ENCODE measurements at regions not wholly inside any gene's neighbourhood (a gene's known extent, or its start where the extent isn't known, plus 50 kb on each side); places are given as distances from the start of the nearest gene placed in this dataset.
A peak's percentile ranks its signal among the peaks of the same experiment; 100 is the strongest.

DNA sequence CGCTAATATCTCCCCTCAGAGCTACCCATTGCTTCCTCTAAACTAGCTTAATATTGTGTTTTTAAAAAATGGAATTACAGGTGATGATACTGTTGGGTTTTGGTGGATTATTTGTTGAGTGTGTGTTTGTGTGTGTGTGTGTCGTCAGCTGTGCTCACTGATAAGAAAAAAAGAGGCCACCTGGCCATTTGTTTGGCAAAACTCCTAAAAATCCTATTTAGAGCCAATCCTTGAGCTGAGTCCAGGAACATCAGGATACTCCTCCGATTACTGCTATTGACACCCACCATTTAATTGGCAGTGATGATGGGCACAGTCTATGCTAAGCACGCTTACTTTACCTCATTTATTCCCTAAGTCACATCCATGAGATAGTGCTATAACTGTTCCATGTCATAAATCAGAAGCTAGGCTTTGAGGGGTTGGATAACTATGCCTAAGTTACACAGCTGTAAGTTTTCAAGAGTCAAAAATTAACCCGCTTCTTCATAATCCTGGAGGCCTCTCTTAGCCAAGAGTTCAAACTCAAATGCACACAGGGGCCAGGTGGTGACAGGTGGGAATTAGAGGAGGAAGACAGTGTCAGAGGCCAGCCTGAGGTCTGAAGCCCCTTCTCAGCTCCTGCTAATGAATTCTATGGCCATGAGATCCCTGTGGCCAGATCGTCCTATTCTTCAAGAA is 1026.6 kb upstream of the TMEM132C start:
- DNase-seq: no peak

DNA sequence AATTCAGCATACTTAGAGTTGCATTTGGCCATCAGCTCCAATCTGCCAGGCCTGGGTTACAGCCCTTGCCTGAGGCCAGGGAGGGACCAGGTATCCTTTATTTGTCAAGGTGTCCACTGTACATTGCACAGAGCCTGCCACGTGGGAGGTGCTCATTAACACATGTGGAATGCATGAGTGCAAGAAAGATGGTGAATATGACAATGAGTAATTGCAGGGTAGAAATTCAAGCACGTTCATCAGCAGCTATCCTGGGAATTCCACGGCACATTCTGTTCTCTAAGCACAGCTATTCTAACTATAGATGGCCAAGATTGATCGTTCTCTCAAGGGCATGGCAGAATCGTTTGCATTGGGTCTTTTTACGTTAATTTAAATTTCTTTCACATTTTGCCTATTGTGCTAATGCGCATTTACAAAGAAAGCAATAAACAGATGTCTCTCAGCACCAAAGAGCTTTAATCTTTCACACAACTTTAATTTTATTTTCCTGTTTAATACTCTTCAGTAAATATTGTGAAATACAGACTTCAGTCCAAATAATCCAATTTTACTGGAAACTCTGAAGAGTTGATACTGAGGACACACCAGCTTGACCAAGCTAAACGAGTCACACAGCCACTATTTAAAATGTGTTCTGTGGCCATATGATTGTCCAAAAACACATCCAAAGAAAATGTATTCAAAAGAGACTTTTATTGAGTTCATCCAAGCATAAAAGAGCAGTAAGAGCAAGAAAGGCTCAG is 1025.7 kb upstream of the TMEM132C start:
- peak; percentile 19 for DNase-seq

DNA sequence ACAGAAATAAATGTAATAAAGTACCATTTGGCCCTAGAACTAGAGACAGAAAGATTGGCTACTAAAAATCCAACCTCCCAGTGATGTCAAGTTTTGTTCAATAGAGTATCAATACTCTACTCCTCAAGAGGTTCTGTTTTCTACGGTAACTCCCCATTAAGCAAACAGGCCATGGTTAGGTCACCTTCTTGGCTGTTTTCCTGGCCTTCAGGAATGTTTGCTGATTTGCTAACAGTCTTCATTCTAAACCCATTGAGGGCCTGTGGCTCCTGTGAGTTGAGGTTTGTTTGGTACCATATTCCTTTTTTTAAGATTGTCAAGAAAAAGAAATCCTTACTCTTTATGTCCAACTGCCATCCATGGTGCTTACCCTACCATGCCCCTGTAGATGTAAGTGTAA is 1022.0 kb upstream of the TMEM132C start:
- no peak for DNase-seq

DNA sequence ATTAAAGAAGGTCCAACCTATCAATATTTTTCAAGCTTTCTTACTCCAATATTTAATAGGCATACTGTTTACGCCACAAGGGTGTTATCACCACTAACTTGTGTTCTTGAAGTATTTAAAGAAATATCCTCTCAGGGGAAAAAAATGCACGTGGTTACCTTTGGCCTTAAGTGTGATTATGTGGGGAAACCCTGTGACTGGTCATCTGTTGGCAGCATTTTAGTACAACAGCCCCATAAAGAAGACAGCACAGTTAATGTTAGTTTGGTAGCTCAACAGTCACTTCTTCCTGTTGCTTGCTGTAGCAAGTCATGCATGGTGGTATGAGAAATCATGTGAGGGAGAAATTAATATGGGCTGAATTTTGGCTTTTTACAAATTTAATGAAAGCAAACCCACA is 1021.5 kb upstream of the TMEM132C start:
- DNase-seq: no peak

DNA sequence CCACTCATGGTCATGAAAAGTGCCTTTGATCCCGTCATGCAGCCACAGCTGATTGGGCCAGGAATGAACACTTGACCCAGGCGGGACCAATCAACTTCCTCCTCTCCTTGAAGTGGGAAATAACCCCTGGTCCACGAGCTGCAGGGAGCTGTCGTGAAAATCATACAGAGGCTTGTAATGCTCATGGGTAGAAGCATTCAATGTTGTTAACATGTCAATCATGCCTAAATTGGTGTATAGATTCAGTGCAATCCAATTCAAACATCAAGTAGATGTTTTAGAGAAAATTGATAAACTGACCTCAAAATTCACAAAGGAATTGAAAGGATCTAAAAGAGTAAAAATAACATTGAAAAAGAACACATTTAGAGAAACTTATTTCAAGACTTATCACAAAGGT is 1019.0 kb upstream of the TMEM132C start:
- DNase-seq: no peak

- DNase-seq: no peak
These were observed 1017.5 kb upstream of the TMEM132C start for GRCh38 chr12:127249428-127249827.

GRCh38 chr12:127253797-127254327 is 1013.1 kb upstream of the TMEM132C start:
- DNase-seq: no peak

GRCh38 chr12:127254420-127254955 is 1012.5 kb upstream of the TMEM132C start:
- no peak for DNase-seq

DNA sequence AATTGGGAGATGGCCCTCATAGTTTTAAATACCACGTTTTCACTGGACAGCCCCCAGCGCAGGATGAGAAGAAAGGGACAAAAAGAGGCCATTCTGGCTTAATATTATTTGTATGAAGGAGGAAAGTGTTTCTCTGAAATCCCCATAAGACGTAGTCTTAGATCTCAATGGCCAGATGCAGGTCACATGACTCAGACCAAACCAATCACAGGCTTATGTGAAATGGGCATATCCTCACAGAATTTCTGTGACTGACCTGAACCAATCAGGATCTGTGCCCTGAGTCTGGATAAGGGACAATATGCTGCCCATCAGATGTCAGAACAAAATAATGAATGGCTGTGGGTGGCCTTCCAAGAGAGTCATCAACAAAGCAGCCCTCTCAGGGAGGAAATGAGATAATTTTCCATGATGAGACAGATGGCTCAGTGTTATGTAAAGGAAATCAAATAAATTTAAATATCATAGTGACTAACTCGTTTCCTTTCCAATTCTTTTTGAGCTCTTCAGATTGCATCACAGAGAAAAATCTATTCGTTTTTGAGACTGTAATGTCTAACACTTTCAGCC is 1009.5 kb upstream of the TMEM132C start:
- no peak for DNase-seq

GRCh38 chr12:127260531-127260930 is 1006.4 kb upstream of the TMEM132C start:
- no peak for DNase-seq

DNA sequence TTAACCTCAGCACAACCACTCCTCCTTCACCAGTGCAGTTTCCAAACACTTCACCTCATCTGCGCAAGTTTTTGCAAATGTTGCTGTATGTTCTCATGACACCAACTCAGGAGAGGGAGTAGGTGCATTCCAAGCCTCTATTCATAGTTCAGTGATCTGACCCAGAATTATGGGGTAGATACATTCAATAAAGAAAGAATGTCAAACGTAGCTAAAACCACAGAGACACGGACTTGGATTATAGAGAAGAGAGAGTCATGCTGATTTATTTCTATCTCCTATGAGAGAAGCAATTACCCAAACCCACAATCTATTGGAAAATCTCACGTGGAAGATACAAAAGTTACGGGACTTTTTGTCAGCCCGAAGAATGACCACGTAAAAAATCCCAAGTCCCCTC is 1006.0 kb upstream of the TMEM132C start:
- DNase-seq: no peak

GRCh38 chr12:127262615-127263014 is 1004.4 kb upstream of the TMEM132C start:
- no peak for DNase-seq

GRCh38 chr12:127263621-127264020 is 1003.3 kb upstream of the TMEM132C start:
- no peak for DNase-seq

GRCh38 chr12:127267128-127267527 is 999.8 kb upstream of the TMEM132C start:
- no peak for DNase-seq

DNA sequence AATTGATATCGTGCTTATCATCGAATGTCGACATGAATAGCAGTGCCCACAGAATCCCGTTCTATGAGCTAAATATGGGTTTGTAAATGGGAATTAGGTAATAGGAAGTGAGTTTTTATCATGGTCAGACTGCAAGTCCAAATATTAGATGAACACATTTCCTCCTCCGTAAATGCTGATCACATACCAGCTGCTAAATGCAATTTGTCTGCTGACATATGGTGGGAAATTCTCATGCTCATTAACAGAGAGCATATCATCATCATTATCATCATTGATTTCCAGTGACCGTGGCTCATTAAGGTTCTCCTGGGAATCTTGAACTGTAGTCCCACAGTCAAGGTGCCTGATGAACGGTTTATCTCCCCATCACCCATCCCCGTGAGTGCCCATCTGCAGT is 998.8 kb upstream of the TMEM132C start:
- no peak for DNase-seq

- DNase-seq: no peak
These were observed 998.1 kb upstream of the TMEM132C start for GRCh38 chr12:127268706-127269425.

DNA sequence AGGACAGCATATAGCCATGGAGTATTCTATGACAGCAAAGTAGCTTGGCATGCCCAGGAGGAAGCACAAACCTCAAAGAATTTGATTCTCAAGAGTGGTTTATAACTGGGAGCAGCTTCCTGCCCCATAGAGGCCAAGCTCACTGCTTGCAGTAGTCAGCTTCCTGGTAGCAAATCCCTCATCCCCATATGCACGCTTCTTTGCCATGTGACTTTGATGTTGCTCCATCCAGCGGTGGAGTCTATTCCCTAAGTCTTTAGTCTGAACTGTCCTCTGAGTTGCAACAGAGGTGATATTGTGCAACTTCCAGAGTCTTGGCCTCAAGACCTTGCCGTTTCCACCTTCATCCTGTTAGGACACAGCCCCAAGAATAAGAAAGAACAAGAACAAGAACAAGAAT is 996.8 kb upstream of the TMEM132C start:
- no peak for DNase-seq

DNA sequence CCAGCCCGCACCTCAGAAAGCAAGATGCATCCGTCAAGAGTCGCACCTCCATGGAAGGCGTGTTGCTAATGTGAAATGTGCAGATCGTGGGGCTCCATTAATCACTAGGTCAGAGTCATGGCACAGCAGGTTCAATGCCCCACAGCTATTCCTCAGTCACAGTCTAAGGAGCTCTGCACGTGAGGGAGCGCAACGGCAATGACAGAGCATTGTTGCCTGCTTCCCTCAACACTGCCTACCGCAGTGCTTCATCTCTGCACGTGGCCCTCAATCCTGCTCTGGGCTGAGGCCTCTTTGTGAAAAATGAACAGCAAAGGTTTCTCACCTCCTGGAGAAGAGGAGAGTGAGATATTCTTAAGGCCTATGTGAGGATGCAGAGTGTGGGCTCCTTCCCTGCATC is 995.2 kb upstream of the TMEM132C start:
- DNase-seq: no peak

GRCh38 chr12:127272864-127273263 is 994.1 kb upstream of the TMEM132C start:
- no peak for DNase-seq

GRCh38 chr12:127273626-127274025 is 993.3 kb upstream of the TMEM132C start:
- no peak for DNase-seq

GRCh38 chr12:127275416-127275815 is 991.6 kb upstream of the TMEM132C start:
- no peak for DNase-seq

- no peak for DNase-seq
These were observed 989.1 kb upstream of the TMEM132C start for GRCh38 chr12:127277882-127278281.

DNA sequence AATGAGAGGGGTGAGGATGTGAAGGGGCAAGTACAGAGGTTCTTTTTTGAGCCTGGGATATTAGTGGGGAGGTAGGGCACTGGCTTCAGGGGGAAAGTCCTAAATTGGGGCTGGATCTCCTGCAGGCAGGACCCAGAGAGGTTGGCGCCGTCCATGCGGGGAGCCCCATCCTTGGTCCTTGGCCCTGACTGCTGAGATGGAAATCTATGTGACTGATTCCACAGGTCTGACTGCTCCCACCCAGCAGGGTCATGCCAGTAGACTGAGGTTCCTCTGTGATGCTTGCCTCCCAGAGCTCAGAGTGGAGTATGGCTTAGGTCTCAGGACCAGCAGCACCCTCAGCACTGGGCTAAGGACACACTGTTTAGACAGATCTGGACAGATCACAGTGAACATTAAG is 988.6 kb upstream of the TMEM132C start:
- no peak for DNase-seq
